HFFc6 (cell line): ENCODE measurements at regions not wholly inside any gene's neighbourhood (a gene's known extent, or its start where the extent isn't known, plus 50 kb on each side); places are given as distances from the start of the nearest gene placed in this dataset.

Source experiments
- DNase-seq: peaks from one replicate; pipeline ENCODE4 v3.0.0-alpha.2; 2018
- H3K27ac Mint-ChIP-seq: 2 replicates; pipeline ENCODE4 v1.8.0; 2020; ENCODE audit warnings: mild to moderate bottlenecking, mixed read lengths
- H3K27me3 Mint-ChIP-seq: 2 replicates; pipeline ENCODE4 v1.8.0; 2021; ENCODE audit warnings: mild to moderate bottlenecking, moderate library complexity, mixed read lengths; ENCODE audit not compliant: insufficient read depth
- H3K36me3 Mint-ChIP-seq: 2 replicates; pipeline ENCODE4 v1.8.0; 2021; ENCODE audit warnings: low read depth, mixed read lengths
- H3K4me1 Mint-ChIP-seq: 2 replicates; pipeline ENCODE4 v1.8.0; 2020; ENCODE audit warnings: low read depth, mixed read lengths
- H3K4me3 Mint-ChIP-seq: 2 replicates; pipeline ENCODE4 v1.8.0; 2020; ENCODE audit warnings: mild to moderate bottlenecking, moderate library complexity, mixed read lengths
- H3K9me3 Mint-ChIP-seq: 2 replicates; pipeline ENCODE4 v1.8.0; 2020; ENCODE audit warnings: mild to moderate bottlenecking, mixed read lengths
- CTCF ChIP-seq: fragments of 200-600 bp; sonication (generic); IDR thresholded peaks from 2 replicates; pipeline ENCODE4 v1.5.0; 2021; ENCODE audit warnings: antibody characterized with exemption, mild to moderate bottlenecking

GRCh38 chr9:28004900-28005299 lies 431.6 kb upstream of the C9orf72 start:
- no peak overlapping the region for H3K4me3 Mint-ChIP-seq
- H3K27ac Mint-ChIP-seq: no peak overlapping the region

GRCh38 chr9:28005779-28006178 lies 432.5 kb upstream of the C9orf72 start:
- no peak overlapping the region for H3K27ac Mint-ChIP-seq
- H3K4me3 Mint-ChIP-seq: no peak overlapping the region
- H3K27me3 Mint-ChIP-seq: no peaks in the 10 kb centered on the region
- DNase-seq: no peak
- H3K9me3 Mint-ChIP-seq: peaks cover 35% of the 10 kb centered on the region
- H3K4me1 Mint-ChIP-seq: no peaks in the 10 kb centered on the region
- TF ChIP-seq CTCF: no peak
- no peaks in the 10 kb centered on the region for H3K36me3 Mint-ChIP-seq

More at GRCh38 chr9:28004900-28005299, 431.6 kb upstream of the C9orf72 start:
- Mint-ChIP-seq H3K36me3 (no peaks in the 10 kb centered on the region), H3K27me3 (no peaks in the 10 kb centered on the region), H3K4me1 (no peaks in the 10 kb centered on the region), H3K9me3 (peaks cover 32% of the 10 kb centered on the region)
- TF ChIP-seq CTCF: no peak
- no peak for DNase-seq

GRCh38 chr9:28007097-28007817 lies 434.0 kb upstream of the C9orf72 start:
- H3K4me3 Mint-ChIP-seq: no peak overlapping the region
- no peak for DNase-seq
- H3K27ac Mint-ChIP-seq: no peak overlapping the region
- no peaks in the 10 kb centered on the region for H3K4me1 Mint-ChIP-seq
- no peaks in the 10 kb centered on the region for H3K36me3 Mint-ChIP-seq
- H3K9me3 Mint-ChIP-seq: peaks cover 40% of the 10 kb centered on the region
- H3K27me3 Mint-ChIP-seq: no peaks in the 10 kb centered on the region
- no peak for TF ChIP-seq CTCF

GRCh38 chr9:28014212-28014611 lies 440.9 kb upstream of the C9orf72 start:
- Mint-ChIP-seq H3K4me1 (no peaks in the 10 kb centered on the region), H3K9me3 (peaks cover 50% of the 10 kb centered on the region), H3K27me3 (no peaks in the 10 kb centered on the region), H3K27ac (no peak overlapping the region), H3K36me3 (no peaks in the 10 kb centered on the region), H3K4me3 (no peak overlapping the region)
- DNase-seq: no peak
- no peak for TF ChIP-seq CTCF

GRCh38 chr9:28024676-28025075 lies 451.4 kb upstream of the C9orf72 start:
- no peak for DNase-seq
- Mint-ChIP-seq H3K4me1 (no peaks in the 10 kb centered on the region), H3K27me3 (peaks cover 4% of the 10 kb centered on the region; the same call in 1 of the 2 replicates), H3K4me3 (no peak overlapping the region), H3K9me3 (peaks cover 40% of the 10 kb centered on the region), H3K36me3 (no peaks in the 10 kb centered on the region; the same call in 1 of the 2 replicates), H3K27ac (no peak overlapping the region)
- TF ChIP-seq CTCF: no peak
